IMR-90 (cell line): ENCODE measurements at regions not wholly inside any gene's neighbourhood (a gene's known extent, or its start where the extent isn't known, plus 50 kb on each side); places are given as distances from the start of the nearest gene placed in this dataset.

ENCODE experiments used
- ATAC-seq: fragments of 200-7000 bp; cut with Tn5 transposase; 2 replicates; pipeline ENCODE4 v1.9.1; 2020; ENCODE audit warnings: low read depth, mild to moderate bottlenecking, moderate library complexity
- BruUV-seq: library from RNA; stranded (reverse); fragments of 400-500 nt; replicated peaks from 2 replicates; lab custom pipeline; 2021; lab: Mats Ljungman, UMichigan
- CTCF ChIA-PET: fragments of 300-600 bp; formaldehyde crosslinking; extraction: SDS; loops from one replicate; lab custom pipeline; 2021; ENCODE audit warnings: antibody characterized with exemption; lab: Yijun Ruan, JAX
- POLR2A ChIA-PET: fragments of 300-600 bp; sonication (Branson Sonifier 250); formaldehyde crosslinking; loops from one replicate; lab custom pipeline; 2022; ENCODE audit warnings: antibody characterized with exemption; ENCODE audit not compliant: unreplicated experiment; lab: Charles Lee
- DNase-seq: peaks from one replicate; pipeline ENCODE4 v3.0.0; 2013
- H2AFZ ChIP-seq: replicated peaks from 2 replicates; pipeline ENCODE3; 2013; ENCODE audit warnings: low read length, mild to moderate bottlenecking; ENCODE audit not compliant: poor library complexity
- H2AK5ac ChIP-seq: 2 replicates; pipeline ENCODE4 v1.6.1; 2013; ENCODE audit warnings: low read depth, low read length, inconsistent platforms
- H2AK9ac ChIP-seq: replicated peaks from 2 replicates; pipeline ENCODE3; 2013; ENCODE audit warnings: mild to moderate bottlenecking, low read depth, low read length, moderate library complexity; ENCODE audit not compliant: poor library complexity
- H2BK120ac ChIP-seq: 2 replicates; pipeline ENCODE4 v1.6.1; 2013; ENCODE audit warnings: low read depth, low read length, inconsistent platforms
- H2BK15ac ChIP-seq: 3 replicates; pipeline ENCODE4 v1.6.1; 2013; ENCODE audit warnings: low read depth, low read length, inconsistent platforms
- H2BK20ac ChIP-seq: 2 replicates; pipeline ENCODE4 v1.6.1; 2013; ENCODE audit warnings: low read depth, mild to moderate bottlenecking, inconsistent platforms, low read length, moderate library complexity
- H2BK5ac ChIP-seq: 2 replicates; pipeline ENCODE4 v1.6.1; 2013; ENCODE audit warnings: mild to moderate bottlenecking, low read depth, low read length, inconsistent platforms; ENCODE audit not compliant: poor library complexity, severe bottlenecking
- H3K14ac ChIP-seq: replicated peaks from 2 replicates; pipeline ENCODE4 v1.6.1; 2013; ENCODE audit warnings: low read depth, low read length, inconsistent platforms
- H3K18ac ChIP-seq: 2 replicates; pipeline ENCODE4 v1.6.1; 2013; ENCODE audit warnings: low read depth, low read length, control low read depth
- H3K23ac ChIP-seq: 2 replicates; pipeline ENCODE4 v1.6.1; 2013; ENCODE audit warnings: low read depth, low read length, inconsistent platforms
- H3K27ac ChIP-seq: 2 replicates; pipeline ENCODE4 v1.5.1; 2013; ENCODE audit warnings: mild to moderate bottlenecking, control low read depth, low read length; ENCODE audit not compliant: insufficient read depth
- H3K27me3 ChIP-seq: 2 replicates; pipeline ENCODE4 v1.6.1; 2013; ENCODE audit warnings: low read length; ENCODE audit not compliant: control insufficient read depth, insufficient read depth
- H3K36me3 ChIP-seq: 2 replicates; pipeline ENCODE4 v1.6.1; 2013; ENCODE audit warnings: low read length, mixed read lengths; ENCODE audit not compliant: control insufficient read depth, insufficient read depth
- H3K4ac ChIP-seq: 2 replicates; pipeline ENCODE4 v1.6.1; 2013; ENCODE audit warnings: low read depth, low read length, inconsistent platforms
- H3K4me1 ChIP-seq: 2 replicates; pipeline ENCODE4 v1.6.1; 2013; ENCODE audit warnings: low read length, mixed read lengths; ENCODE audit not compliant: control insufficient read depth, insufficient read depth
- H3K4me2 ChIP-seq: 2 replicates; pipeline ENCODE4 v1.6.1; 2013; ENCODE audit warnings: low read depth, mild to moderate bottlenecking, control low read depth, low read length, moderate library complexity
- H3K4me3 ChIP-seq: 2 replicates; pipeline ENCODE4 v1.5.1; 2013; ENCODE audit warnings: low read depth, mild to moderate bottlenecking, control low read depth, low read length, moderate library complexity; ENCODE audit not compliant: insufficient read depth
- H3K56ac ChIP-seq: 2 replicates; pipeline ENCODE4 v1.6.1; 2013; ENCODE audit warnings: low read length, inconsistent platforms; ENCODE audit not compliant: insufficient read depth; ENCODE audit errors: extremely low read depth
- H3K79me1 ChIP-seq, 2 experiments: 2 replicates each; pipeline ENCODE4 v1.6.1; 2013; ENCODE audit warnings: low read length in 2 of 2, inconsistent platforms in 1 of 2, low read depth in 1 of 2
- H3K9ac ChIP-seq: 2 replicates; pipeline ENCODE4 v1.6.1; 2013; ENCODE audit warnings: low read depth, low read length, control low read depth
- H3K9me1 ChIP-seq: 2 replicates; pipeline ENCODE4 v1.6.1; 2013; ENCODE audit warnings: low read length, inconsistent platforms; ENCODE audit not compliant: insufficient read depth
- H3K9me3 ChIP-seq: 2 replicates; pipeline ENCODE4 v1.6.1; 2013; ENCODE audit warnings: low read length; ENCODE audit not compliant: control insufficient read depth, insufficient read depth
- H4K20me1 ChIP-seq: 2 replicates; pipeline ENCODE4 v1.6.1; 2013; ENCODE audit warnings: low read length, inconsistent platforms; ENCODE audit not compliant: insufficient read depth
- H4K5ac ChIP-seq: 2 replicates; pipeline ENCODE4 v1.6.1; 2013; ENCODE audit warnings: mild to moderate bottlenecking, low read depth, low read length, control low read depth
- H4K8ac ChIP-seq, 2 experiments: 2 replicates each; pipeline ENCODE4 v1.6.1; 2013; ENCODE audit warnings: low read depth in 2 of 2, low read length in 2 of 2, control low read depth in 1 of 2, inconsistent platforms in 1 of 2
- H4K91ac ChIP-seq: 2 replicates; pipeline ENCODE4 v1.6.1; 2013; ENCODE audit warnings: low read depth, low read length, inconsistent platforms; ENCODE audit not compliant: insufficient read depth
- BHLHE40 ChIP-seq: fragments of 150-350 bp; IDR thresholded peaks from 2 replicates; pipeline ENCODE4 v1.6.1; 2016; ENCODE audit warnings: mild to moderate bottlenecking, low read depth, low read length
- CEBPB ChIP-seq: IDR thresholded peaks from 2 replicates; pipeline ENCODE4 v1.6.1; 2012; ENCODE audit warnings: low read depth, low read length, improper control_type of control experiment
- CHD1 ChIP-seq: IDR thresholded peaks from 2 replicates; pipeline ENCODE4 v1.6.1; 2012; ENCODE audit warnings: low read depth, low read length, improper control_type of control experiment
- FOS ChIP-seq: fragments of 150-350 bp; IDR thresholded peaks from 2 replicates; pipeline ENCODE4 v1.6.1; 2016; ENCODE audit warnings: low read depth, low read length
- MAFK ChIP-seq: IDR thresholded peaks from 2 replicates; pipeline ENCODE4 v1.6.1; 2012; ENCODE audit warnings: low read depth, low read length, improper control_type of control experiment
- MAZ ChIP-seq: IDR thresholded peaks from 2 replicates; pipeline ENCODE4 v1.6.1; 2012; ENCODE audit warnings: low read depth, mild to moderate bottlenecking, low read length, improper control_type of control experiment, moderate library complexity, borderline replicate concordance
- MXI1 ChIP-seq: IDR thresholded peaks from 2 replicates; pipeline ENCODE4 v1.6.1; 2012; ENCODE audit warnings: low read depth, mild to moderate bottlenecking, low read length, moderate library complexity, borderline replicate concordance
- NFE2L2 ChIP-seq: fragments of 150-350 bp; IDR thresholded peaks from 2 replicates; pipeline ENCODE4 v1.6.1; 2016; ENCODE audit warnings: low read depth, mild to moderate bottlenecking, low read length
- POLR2A ChIP-seq: IDR thresholded peaks from 2 replicates; pipeline ENCODE4 v1.6.1; 2012; ENCODE audit warnings: mild to moderate bottlenecking, low read depth, low read length
- RAD21 ChIP-seq: IDR thresholded peaks from 2 replicates; pipeline ENCODE4 v1.6.1; 2012; ENCODE audit warnings: low read length, improper control_type of control experiment
- RCOR1 ChIP-seq: IDR thresholded peaks from 2 replicates; pipeline ENCODE4 v1.6.1; 2012; ENCODE audit warnings: mild to moderate bottlenecking, low read length, improper control_type of control experiment; ENCODE audit not compliant: insufficient replicate concordance
- RFX5 ChIP-seq: IDR thresholded peaks from 2 replicates; pipeline ENCODE4 v1.8.0; 2012; ENCODE audit warnings: low read depth, mild to moderate bottlenecking, low read length, moderate library complexity
- SMC3 ChIP-seq: fragments of 150-350 bp; IDR thresholded peaks from 2 replicates; pipeline ENCODE4 v1.6.1; 2016; ENCODE audit warnings: low read depth, mild to moderate bottlenecking, antibody characterized with exemption, low read length, moderate library complexity
- USF2 ChIP-seq: fragments of 150-350 bp; IDR thresholded peaks from 2 replicates; pipeline ENCODE4 v1.6.1; 2017; ENCODE audit warnings: mild to moderate bottlenecking, antibody characterized with exemption, low read length, low read depth
- WGBS, 2 experiments: methylation state at CpG; one replicate each; pipeline versions ENCODE4 v1.1.5 to v1.1.7; 2013; ENCODE audit warnings: missing lambda C conversion rate in 2 of 2; ENCODE audit not compliant: insufficient read length in 1 of 2; ENCODE audit errors: extremely low coverage in 2 of 2; 5-methylcytosine and 5-hydroxymethylcytosine counted together
- dilution Hi-C: fragments of 300-500 bp; cut with HindIII; formaldehyde crosslinking; loops from one replicate; pipeline ENCODE4 v1.14.3; 2018; ENCODE audit warnings: low sequenced_read_pairs; ENCODE audit not compliant: unreplicated experiment
- in situ Hi-C: fragments of 300-500 bp; cut with MboI; formaldehyde crosslinking; loops from 3 replicates; pipeline ENCODE4 v1.14.3; 2019; ENCODE audit warnings: low sequenced_read_pairs, inconsistent platforms, mixed read lengths
- intact Hi-C: fragments of 100-400 bp; cut with micrococcal nuclease; formaldehyde crosslinking; loops from 2 replicates; pipeline ENCODE4 v1.10.0; 2022
- TF ChIP-seq, protein P1 (sequence below): conservative IDR thresholded peaks from 2 replicates; pipeline ENCODE4 v1.5.1; 2012; ENCODE audit warnings: mild to moderate bottlenecking, low read depth, low read length, improper control_type of control experiment

- Histone ChIP-seq H3K4me2 (peak overlapping the region; percentile 66), H2AK5ac (no peak overlapping the region), H3K4ac (peak overlapping the region; percentile 93), H2BK120ac (peak overlapping the region; percentile 95), H2BK20ac (peak overlapping the region; percentile 87), H3K9me1 (peaks cover 6% of the 10 kb centered on the region), H3K79me1 (peaks cover 0 to 5% of the 10 kb centered on the region in 2 experiments; a peak in 1 of 4 replicates), H3K4me1 (peaks cover 23% of the 10 kb centered on the region), H2AFZ (peak overlapping the region; percentile 34), H3K23ac (peak overlapping the region; percentile 61), H2AK9ac (no peak overlapping the region), H4K20me1 (no peaks in the 10 kb centered on the region), H3K14ac (peak overlapping the region; percentile 30; the same call in 1 of the 2 replicates), H3K56ac (peak overlapping the region; percentile 62), H2BK5ac (peak overlapping the region; percentile 96), H3K36me3 (no peaks in the 10 kb centered on the region), H3K9me3 (no peaks in the 10 kb centered on the region), H4K91ac (peak overlapping the region; percentile 93), H4K8ac (peak overlapping the region; percentile 66 to 83; a peak in 3 of 4 replicates), H3K18ac (peak overlapping the region; percentile 69), H3K9ac (no peak overlapping the region; the same call in 1 of the 2 replicates), H4K5ac (peak overlapping the region; percentile 79), H2BK15ac (no peak overlapping the region; the same call in 2 of the 3 replicates), H3K27ac (peak overlapping the region; percentile 94), H3K27me3 (no peaks in the 10 kb centered on the region), H3K4me3 (no peak overlapping the region)
- intact Hi-C loops, result loop anchor here (1.0 to 2.0 kb wide), 2 partner anchors 25 to 70 kb away; partner anchors contain the start of gene DAP
- dilution Hi-C loops, result no loop called here
- CTCF ChIA-PET, result interaction anchor here (0.7 to 1.1 kb wide), 4 partner anchors 25 to 97 kb away, joined by 3 to 4 read pairs (median 4); no protein-coding TSS in a partner anchor
- in situ Hi-C loops, result loop anchor here (10.0 kb wide), 1 partner anchor 127 kb away; no protein-coding TSS in a partner anchor
- peak; percentile 95 for DNase-seq
- ATAC-seq, result peak; percentile 96
- BruUV-seq, result no TSS peak
- POLR2A ChIA-PET, result no interaction called here
- WGBS, 2 experiments, result no CpG with 5 or more reads among the region's 7 CpGs
- no peak for TF ChIP-seq SMC3
- no peak; the same call in 1 of the 2 replicates for TF ChIP-seq MXI1
- no peak for TF ChIP-seq NFE2L2
- TF ChIP-seq, protein P1, sequence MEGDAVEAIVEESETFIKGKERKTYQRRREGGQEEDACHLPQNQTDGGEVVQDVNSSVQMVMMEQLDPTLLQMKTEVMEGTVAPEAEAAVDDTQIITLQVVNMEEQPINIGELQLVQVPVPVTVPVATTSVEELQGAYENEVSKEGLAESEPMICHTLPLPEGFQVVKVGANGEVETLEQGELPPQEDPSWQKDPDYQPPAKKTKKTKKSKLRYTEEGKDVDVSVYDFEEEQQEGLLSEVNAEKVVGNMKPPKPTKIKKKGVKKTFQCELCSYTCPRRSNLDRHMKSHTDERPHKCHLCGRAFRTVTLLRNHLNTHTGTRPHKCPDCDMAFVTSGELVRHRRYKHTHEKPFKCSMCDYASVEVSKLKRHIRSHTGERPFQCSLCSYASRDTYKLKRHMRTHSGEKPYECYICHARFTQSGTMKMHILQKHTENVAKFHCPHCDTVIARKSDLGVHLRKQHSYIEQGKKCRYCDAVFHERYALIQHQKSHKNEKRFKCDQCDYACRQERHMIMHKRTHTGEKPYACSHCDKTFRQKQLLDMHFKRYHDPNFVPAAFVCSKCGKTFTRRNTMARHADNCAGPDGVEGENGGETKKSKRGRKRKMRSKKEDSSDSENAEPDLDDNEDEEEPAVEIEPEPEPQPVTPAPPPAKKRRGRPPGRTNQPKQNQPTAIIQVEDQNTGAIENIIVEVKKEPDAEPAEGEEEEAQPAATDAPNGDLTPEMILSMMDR, result no peak
- no peak for TF ChIP-seq CEBPB
- TF ChIP-seq RCOR1, result no peak
- no peak for TF ChIP-seq RFX5
- TF ChIP-seq POLR2A, result peak; percentile 14; the same call in 1 of the 2 replicates
- TF ChIP-seq MAFK, result no peak
- TF ChIP-seq USF2, result no peak
- peak; percentile 63 for TF ChIP-seq FOS
- TF ChIP-seq MAZ, result peak; percentile 68; the same call in 1 of the 2 replicates
- TF ChIP-seq RAD21, result 0 out of 2 replicates have a peak, but pooled peaks have one; percentile 11
- peak; percentile 52 for TF ChIP-seq BHLHE40
- 0 out of 2 replicates have a peak, but pooled peaks have one; percentile 27 for TF ChIP-seq CHD1
These were observed 70.4 kb upstream of the DAP start for GRCh38 chr5:10831419-10831818.
